ENCODE measurements at regions not wholly inside any gene's neighbourhood (a gene's known extent, or its start where the extent isn't known, plus 50 kb on each side); places are given as distances from the start of the nearest gene placed in this dataset.

DNA sequence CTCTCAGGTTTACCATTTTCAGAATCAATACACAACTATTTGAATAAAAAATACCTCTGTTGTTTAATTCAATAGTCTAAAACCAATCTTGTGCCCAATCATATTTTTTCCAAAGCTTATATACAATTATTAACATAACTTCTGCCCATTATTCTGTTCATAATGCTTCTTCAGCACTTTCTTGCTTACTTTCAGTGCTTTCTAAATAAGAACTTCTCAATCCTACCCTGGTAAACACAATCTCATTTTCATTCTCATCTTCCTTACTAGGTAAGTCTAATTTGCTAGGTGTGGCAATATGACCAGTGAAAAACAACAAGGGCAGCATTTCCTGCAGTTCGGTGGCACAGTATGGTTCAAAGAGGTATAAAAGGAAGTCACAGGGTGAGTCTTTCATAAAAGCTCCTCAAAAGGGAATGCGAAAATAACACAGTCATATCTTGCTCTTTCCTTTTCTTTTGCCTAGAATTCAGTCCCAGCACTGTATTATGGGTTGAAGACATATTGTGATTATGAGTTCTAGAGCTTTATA is 103.5 kb downstream of the FOXG1 start:
- no peak overlapping the region for H3K4me3 ChIP-seq (replicated peaks; ENCODE audit: low read depth, low read length)
- no peak for TF ChIP-seq CTCF (IDR thresholded peaks at IDR 0.05; ENCODE audit: low read depth, low read length, missing control alignments)
- no peak for DNase-seq (ENCODE audit: extremely low read depth, low read depth)

DNA sequence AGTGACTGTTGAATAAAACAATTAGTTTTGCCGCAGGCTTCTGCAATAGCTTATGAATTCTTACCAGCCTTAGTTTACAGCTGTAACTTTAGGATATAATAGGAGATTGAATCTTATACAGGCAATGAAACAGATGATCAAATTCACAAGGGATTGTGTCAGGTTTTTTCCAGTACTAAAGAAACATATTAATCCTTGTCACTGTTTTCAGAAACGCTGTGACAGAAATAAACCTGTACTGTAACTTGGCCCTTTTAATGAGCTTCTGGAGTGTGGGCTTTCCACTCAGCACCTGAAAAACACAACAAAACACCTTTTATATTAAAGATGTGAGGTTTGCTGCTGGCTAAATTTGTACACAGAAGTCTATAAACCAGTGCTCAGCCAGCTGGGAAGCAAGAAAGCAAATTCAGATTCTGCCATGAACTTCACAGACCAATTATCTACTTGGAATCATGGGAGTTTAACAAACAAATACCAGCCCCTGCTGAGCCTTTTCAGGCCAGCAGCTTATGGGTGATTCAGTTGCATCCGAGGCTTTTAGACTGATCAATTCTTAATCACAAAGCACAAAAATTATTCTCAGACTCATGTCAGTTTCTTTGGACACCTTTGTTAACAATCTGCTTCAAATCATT is 109.5 kb downstream of the FOXG1 start:
- H3K4me3 ChIP-seq (replicated peaks; ENCODE audit: low read depth, low read length) = no peak overlapping the region
- DNase-seq (ENCODE audit: extremely low read depth, low read depth) = no peak
- TF ChIP-seq CTCF (IDR thresholded peaks at IDR 0.05; ENCODE audit: low read depth, low read length, missing control alignments) = no peak

- no peak for TF ChIP-seq CTCF (IDR thresholded peaks at IDR 0.05; ENCODE audit: low read depth, low read length, missing control alignments)
- H3K4me3 ChIP-seq (replicated peaks; ENCODE audit: low read depth, low read length) = no peak overlapping the region
- no peak for DNase-seq (ENCODE audit: extremely low read depth, low read depth)
Observed at GRCh38 chr14:28876572-28876945, 110.0 kb downstream of the FOXG1 start.

GRCh38 chr14:28877923-28878322 is 111.3 kb downstream of the FOXG1 start:
- H3K4me3 ChIP-seq (replicated peaks; ENCODE audit: low read depth, low read length) = no peak overlapping the region
- no peak for TF ChIP-seq CTCF (IDR thresholded peaks at IDR 0.05; ENCODE audit: low read depth, low read length, missing control alignments)
- no peak for DNase-seq (ENCODE audit: extremely low read depth, low read depth)

GRCh38 chr14:28879573-28879996 is 113.0 kb downstream of the FOXG1 start:
- TF ChIP-seq CTCF (IDR thresholded peaks at IDR 0.05; ENCODE audit: low read depth, low read length, missing control alignments) = no peak
- H3K4me3 ChIP-seq (replicated peaks; ENCODE audit: low read depth, low read length) = no peak overlapping the region
- no peak for DNase-seq (ENCODE audit: extremely low read depth, low read depth)

- H3K4me3 ChIP-seq (replicated peaks; ENCODE audit: low read depth, low read length) = no peak overlapping the region
- no peak for DNase-seq (ENCODE audit: extremely low read depth, low read depth)
- no peak for TF ChIP-seq CTCF (IDR thresholded peaks at IDR 0.05; ENCODE audit: low read depth, low read length, missing control alignments)
Observed at GRCh38 chr14:28886940-28887339, 120.4 kb downstream of the FOXG1 start.

DNA sequence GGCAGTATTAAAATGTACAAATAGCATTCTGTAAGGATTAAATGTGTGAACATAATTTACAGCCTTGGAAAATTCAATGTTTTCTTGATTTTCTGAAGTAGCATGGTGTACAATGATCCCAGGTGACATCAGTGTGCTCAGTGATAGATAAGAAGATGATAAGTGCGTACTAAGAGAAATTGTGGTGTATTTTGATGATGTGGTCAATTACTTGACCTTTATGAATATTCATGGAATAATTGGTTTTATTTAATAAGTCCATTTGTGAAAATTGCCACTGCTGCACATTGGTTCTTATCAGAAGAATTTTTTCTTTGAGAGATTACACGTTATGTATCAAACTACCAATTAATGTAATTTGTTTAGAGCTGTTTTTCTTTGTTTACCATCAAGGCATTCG is 128.8 kb downstream of the FOXG1 start:
- TF ChIP-seq CTCF (IDR thresholded peaks at IDR 0.05; ENCODE audit: low read depth, low read length, missing control alignments) = no peak
- no peak for DNase-seq (ENCODE audit: extremely low read depth, low read depth)
- no peak overlapping the region for H3K4me3 ChIP-seq (replicated peaks; ENCODE audit: low read depth, low read length)
